H9 (cell line): ENCODE measurements at regions not wholly inside any gene's neighbourhood (a gene's known extent, or its start where the extent isn't known, plus 50 kb on each side); places are given as distances from the start of the nearest gene placed in this dataset.

Source experiments
- DNase-seq: peaks from one replicate; pipeline ENCODE4 v3.0.0-alpha.2; 2017
- H2AFZ ChIP-seq: one replicate; pipeline ENCODE4 v1.6.1; 2013; ENCODE audit warnings: mild to moderate bottlenecking, low read length, control low read depth, moderate library complexity
- H2AK5ac ChIP-seq: 2 replicates; pipeline ENCODE4 v1.6.1; 2013; ENCODE audit warnings: low read length, control low read depth, mixed read lengths; ENCODE audit not compliant: insufficient read length
- H2BK120ac ChIP-seq: one replicate; pipeline ENCODE4 v1.6.1; 2013; ENCODE audit warnings: low read depth, mild to moderate bottlenecking, low read length, control low read depth, inconsistent platforms; ENCODE audit not compliant: poor library complexity, severe bottlenecking
- H2BK12ac ChIP-seq: 2 replicates; pipeline ENCODE4 v1.6.1; 2013; ENCODE audit warnings: low read length, control low read depth, mixed read lengths, low read depth; ENCODE audit not compliant: insufficient read length
- H2BK15ac ChIP-seq: 2 replicates; pipeline ENCODE4 v1.6.1; 2013; ENCODE audit warnings: low read depth, low read length, control low read depth
- H2BK20ac ChIP-seq: one replicate; pipeline ENCODE4 v1.6.1; 2013; ENCODE audit warnings: low read depth, mild to moderate bottlenecking, low read length, control low read depth, inconsistent platforms; ENCODE audit not compliant: poor library complexity, severe bottlenecking
- H2BK5ac ChIP-seq: 2 replicates; pipeline ENCODE4 v1.6.1; 2013; ENCODE audit warnings: low read length, control low read depth, mixed read lengths; ENCODE audit not compliant: insufficient read length
- H3K14ac ChIP-seq: 2 replicates; pipeline ENCODE4 v1.6.1; 2013; ENCODE audit warnings: low read length, control low read depth; ENCODE audit not compliant: insufficient read depth
- H3K18ac ChIP-seq: 2 replicates; pipeline ENCODE4 v1.6.1; 2013; ENCODE audit warnings: low read depth, mild to moderate bottlenecking, mixed read lengths, low read length, control low read depth; ENCODE audit not compliant: insufficient read length
- H3K23ac ChIP-seq: 2 replicates; pipeline ENCODE4 v1.6.1; 2013; ENCODE audit warnings: low read length, control low read depth, mixed read lengths, low read depth; ENCODE audit not compliant: insufficient read length
- H3K23me2 ChIP-seq: 2 replicates; pipeline ENCODE4 v1.6.1; 2013; ENCODE audit warnings: low read depth, mild to moderate bottlenecking, mixed read lengths, low read length, control low read depth; ENCODE audit not compliant: insufficient read length, poor library complexity, severe bottlenecking
- H3K27ac ChIP-seq: 2 replicates; pipeline ENCODE4 v1.5.1; 2013; ENCODE audit warnings: low read length, control low read depth, mixed read lengths, low read depth; ENCODE audit not compliant: insufficient read length
- H3K27me3 ChIP-seq: 2 replicates; pipeline ENCODE4 v1.6.1; 2013; ENCODE audit warnings: low read length, control low read depth, inconsistent platforms; ENCODE audit not compliant: insufficient read depth
- H3K4ac ChIP-seq: 2 replicates; pipeline ENCODE4 v1.6.1; 2013; ENCODE audit warnings: low read depth, mild to moderate bottlenecking, control low read depth, inconsistent platforms, low read length, moderate library complexity
- H3K4me1 ChIP-seq: 2 replicates; pipeline ENCODE4 v1.6.1; 2013; ENCODE audit warnings: low read length, control low read depth, inconsistent platforms; ENCODE audit not compliant: insufficient read depth
- H3K4me2 ChIP-seq: 2 replicates; pipeline ENCODE4 v1.6.1; 2013; ENCODE audit warnings: low read length, control low read depth, mixed read lengths; ENCODE audit not compliant: insufficient read length, insufficient read depth
- H3K56ac ChIP-seq: 2 replicates; pipeline ENCODE4 v1.6.1; 2013; ENCODE audit warnings: low read depth, mild to moderate bottlenecking, mixed read lengths, low read length, control low read depth; ENCODE audit not compliant: insufficient read length
- H3K79me1 ChIP-seq: 2 replicates; pipeline ENCODE4 v1.6.1; 2013; ENCODE audit warnings: low read depth, mild to moderate bottlenecking, moderate library complexity, low read length, control low read depth, inconsistent platforms; ENCODE audit not compliant: insufficient read depth, poor library complexity, severe bottlenecking
- H3K79me2 ChIP-seq: 2 replicates; pipeline ENCODE4 v1.6.1; 2013; ENCODE audit warnings: low read length, control low read depth, inconsistent platforms; ENCODE audit not compliant: insufficient read depth
- H3K9ac ChIP-seq: 2 replicates; pipeline ENCODE4 v1.6.1; 2013; ENCODE audit warnings: low read length, control low read depth, mixed read lengths; ENCODE audit not compliant: insufficient read length; ENCODE audit errors: extremely low read depth
- H3K9me3 ChIP-seq: one replicate; pipeline ENCODE4 v1.6.1; 2013; ENCODE audit warnings: low read depth, low read length, inconsistent platforms; ENCODE audit not compliant: control insufficient read depth
- H3T11ph ChIP-seq: one replicate; pipeline ENCODE4 v1.6.1; 2013; ENCODE audit warnings: mild to moderate bottlenecking, low read length, control low read depth, inconsistent platforms
- H4K20me1 ChIP-seq: one replicate; pipeline ENCODE4 v1.6.1; 2013; ENCODE audit not compliant: control insufficient read depth, insufficient read length, insufficient read depth
- H4K5ac ChIP-seq: 2 replicates; pipeline ENCODE4 v1.6.1; 2013; ENCODE audit warnings: low read depth, mild to moderate bottlenecking, mixed read lengths, low read length, control low read depth; ENCODE audit not compliant: insufficient read length
- H4K8ac ChIP-seq: replicated peaks from 2 replicates; pipeline ENCODE4 v1.6.1; 2013; ENCODE audit warnings: low read length, control low read depth, mixed read lengths, low read depth; ENCODE audit not compliant: insufficient read length
- H4K91ac ChIP-seq: 2 replicates; pipeline ENCODE4 v1.6.1; 2013; ENCODE audit warnings: low read depth, mild to moderate bottlenecking, moderate library complexity, mixed read lengths, low read length, control low read depth; ENCODE audit not compliant: insufficient read length
- H3K27ac Mint-ChIP-seq, 3 experiments: 2 replicates in 2 of 3; 3 replicates in 1 of 3; pipeline ENCODE4 v1.8.0; 2020 to 2021; ENCODE audit warnings: mixed read lengths in 3 of 3, mild to moderate bottlenecking in 1 of 3, moderate library complexity in 1 of 3
- H3K27me3 Mint-ChIP-seq: 2 replicates; pipeline ENCODE4 v1.8.0; 2021; ENCODE audit warnings: low read depth, mild to moderate bottlenecking, moderate library complexity, mixed read lengths
- H3K36me3 Mint-ChIP-seq, 3 experiments: 2 replicates in 2 of 3; 3 replicates in 1 of 3; pipeline ENCODE4 v1.8.0; 2020 to 2021; ENCODE audit warnings: low read depth in 3 of 3, mixed read lengths in 3 of 3; ENCODE audit not compliant: insufficient read depth in 1 of 3
- H3K4me1 Mint-ChIP-seq, 2 experiments: 2 replicates each; pipeline ENCODE4 v1.8.0; 2020; ENCODE audit warnings: mixed read lengths in 2 of 2
- H3K4me3 Mint-ChIP-seq, 2 experiments: 2 replicates in 1 of 2; 3 replicates in 1 of 2; pipeline ENCODE4 v1.8.0; 2020 to 2021; ENCODE audit warnings: mild to moderate bottlenecking in 2 of 2, mixed read lengths in 2 of 2, moderate library complexity in 1 of 2
- H3K9me3 Mint-ChIP-seq, 2 experiments: 2 replicates in 1 of 2; 3 replicates in 1 of 2; pipeline ENCODE4 v1.8.0; 2020; ENCODE audit warnings: mild to moderate bottlenecking in 2 of 2, mixed read lengths in 2 of 2, moderate library complexity in 1 of 2
- TF ChIP-seq, protein P1 (sequence below): fragments of 200-600 bp; sonication (generic); conservative IDR thresholded peaks from 3 replicates; pipeline ENCODE4 v1.8.0; 2021; ENCODE audit warnings: antibody characterized with exemption, mild to moderate bottlenecking

DNA sequence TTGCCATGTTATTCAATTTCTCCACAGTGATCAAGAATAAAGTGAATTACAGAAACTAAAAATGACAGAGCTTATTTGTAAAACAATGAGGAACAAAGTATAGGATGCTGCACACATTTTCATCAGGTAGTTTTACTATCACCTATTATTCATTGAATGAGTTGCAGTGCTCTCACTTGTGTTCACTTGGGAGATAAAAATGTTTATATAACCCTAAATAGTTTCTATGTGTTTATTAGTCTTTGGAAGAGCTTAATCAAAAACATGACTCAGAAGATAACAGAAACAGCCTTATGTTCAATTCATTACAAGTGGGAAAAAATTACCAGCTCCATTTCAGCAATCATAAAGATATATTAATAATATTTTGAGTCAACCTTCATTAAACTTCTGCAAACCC, 796.2 kb downstream of the SLITRK1 start:
- no peak overlapping the region for H3K18ac ChIP-seq
- H3K4me3 Mint-ChIP-seq, result no peak overlapping the region
- no peaks in the 10 kb centered on the region for H3K4me1 Mint-ChIP-seq
- H3K27me3 Mint-ChIP-seq, result no peaks in the 10 kb centered on the region
- H3K79me1 ChIP-seq, result no peaks in the 10 kb centered on the region
- TF ChIP-seq, protein P1, sequence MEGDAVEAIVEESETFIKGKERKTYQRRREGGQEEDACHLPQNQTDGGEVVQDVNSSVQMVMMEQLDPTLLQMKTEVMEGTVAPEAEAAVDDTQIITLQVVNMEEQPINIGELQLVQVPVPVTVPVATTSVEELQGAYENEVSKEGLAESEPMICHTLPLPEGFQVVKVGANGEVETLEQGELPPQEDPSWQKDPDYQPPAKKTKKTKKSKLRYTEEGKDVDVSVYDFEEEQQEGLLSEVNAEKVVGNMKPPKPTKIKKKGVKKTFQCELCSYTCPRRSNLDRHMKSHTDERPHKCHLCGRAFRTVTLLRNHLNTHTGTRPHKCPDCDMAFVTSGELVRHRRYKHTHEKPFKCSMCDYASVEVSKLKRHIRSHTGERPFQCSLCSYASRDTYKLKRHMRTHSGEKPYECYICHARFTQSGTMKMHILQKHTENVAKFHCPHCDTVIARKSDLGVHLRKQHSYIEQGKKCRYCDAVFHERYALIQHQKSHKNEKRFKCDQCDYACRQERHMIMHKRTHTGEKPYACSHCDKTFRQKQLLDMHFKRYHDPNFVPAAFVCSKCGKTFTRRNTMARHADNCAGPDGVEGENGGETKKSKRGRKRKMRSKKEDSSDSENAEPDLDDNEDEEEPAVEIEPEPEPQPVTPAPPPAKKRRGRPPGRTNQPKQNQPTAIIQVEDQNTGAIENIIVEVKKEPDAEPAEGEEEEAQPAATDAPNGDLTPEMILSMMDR, result no peak
- DNase-seq, result no peak
- peaks cover 15 to 30% (median 17%) of the 10 kb centered on the region in 3 experiments for H3K36me3 Mint-ChIP-seq
- no peak overlapping the region for H2BK15ac ChIP-seq
- H3K9ac ChIP-seq, result no peak overlapping the region
- no peak overlapping the region for H3K4ac ChIP-seq
- H2BK12ac ChIP-seq, result no peak overlapping the region
- H3K4me1 ChIP-seq, result no peaks in the 10 kb centered on the region
- no peak overlapping the region for H2AK5ac ChIP-seq
- no peaks in the 10 kb centered on the region for H3K23me2 ChIP-seq
- no peak overlapping the region for H2BK120ac ChIP-seq
- H3K14ac ChIP-seq, result no peak overlapping the region
- no peak overlapping the region for H2BK20ac ChIP-seq
- peaks cover 32 to 33% of the 10 kb centered on the region in 2 experiments for H3K9me3 Mint-ChIP-seq
- no peak overlapping the region for H3K27ac ChIP-seq
- no peak overlapping the region for H4K91ac ChIP-seq
- H4K20me1 ChIP-seq, result no peaks in the 10 kb centered on the region
- H3T11ph ChIP-seq, result no peak overlapping the region
- H3K56ac ChIP-seq, result no peak overlapping the region
- H3K4me2 ChIP-seq, result no peak overlapping the region
- H4K8ac ChIP-seq, result no peak overlapping the region
- H3K79me2 ChIP-seq, result no peaks in the 10 kb centered on the region
- H2AFZ ChIP-seq, result no peak overlapping the region
- no peak overlapping the region for H4K5ac ChIP-seq
- no peak overlapping the region for H3K27ac Mint-ChIP-seq
- H3K23ac ChIP-seq, result no peak overlapping the region
- no peaks in the 10 kb centered on the region for H3K9me3 ChIP-seq
- H3K27me3 ChIP-seq, result no peaks in the 10 kb centered on the region
- H2BK5ac ChIP-seq, result no peak overlapping the region
